ENCODE measurements at regions not wholly inside any gene's neighbourhood (a gene's known extent, or its start where the extent isn't known, plus 50 kb on each side); places are given as distances from the start of the nearest gene placed in this dataset.

DNA sequence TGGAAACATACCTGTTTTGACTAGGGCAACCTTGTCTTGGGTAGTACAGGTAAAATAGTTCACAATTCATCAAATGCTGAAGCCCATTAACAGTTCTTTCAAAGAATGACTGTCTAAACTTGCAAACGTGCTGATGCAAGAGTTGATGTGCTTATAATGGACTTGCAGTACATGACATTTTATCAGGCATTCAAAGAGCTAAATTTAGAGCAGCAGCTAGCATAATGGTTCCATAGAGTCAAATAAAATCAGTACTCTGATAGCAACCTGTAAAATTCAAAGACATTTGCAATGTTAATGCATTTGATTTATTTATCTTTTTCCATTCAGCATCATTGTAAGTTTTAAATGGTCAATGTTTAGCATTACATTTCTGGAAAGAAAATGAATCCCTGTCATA lies 979.7 kb upstream of the SLC10A2 start:
- Mint-ChIP-seq H3K36me3 (ENCODE audit: low read depth) (no peaks in the 10 kb centered on the region), H3K9me3 (peaks cover 31% of the 10 kb centered on the region), H3K27me3 (ENCODE audit: insufficient read depth) (no peaks in the 10 kb centered on the region), H3K4me3 (no peak overlapping the region), H3K4me1 (ENCODE audit: low read depth) (no peaks in the 10 kb centered on the region), H3K27ac (no peak overlapping the region)
- TF ChIP-seq CTCF (IDR thresholded peaks at IDR 0.05) = no peak
- DNase-seq = no peak

DNA sequence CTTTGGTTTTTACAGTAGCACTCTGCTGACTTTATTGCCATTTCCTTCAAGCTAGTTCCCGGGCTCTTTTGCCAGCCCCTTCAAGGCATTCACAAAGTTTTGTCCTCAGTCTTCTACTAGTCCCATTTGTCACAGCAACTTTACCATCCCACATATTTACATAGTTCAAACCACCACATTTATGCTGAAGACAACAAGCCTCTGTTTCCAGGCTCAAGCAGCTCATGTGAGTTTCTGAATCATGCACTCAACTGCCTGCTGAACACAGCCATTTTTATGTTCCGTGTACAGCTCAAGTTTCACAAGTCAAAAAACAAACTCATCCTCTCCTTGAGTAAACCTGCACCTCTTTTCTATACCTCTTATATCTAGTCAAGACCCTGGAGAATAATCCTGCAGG lies 977.0 kb upstream of the SLC10A2 start:
- H3K27ac Mint-ChIP-seq = no peak overlapping the region
- H3K9me3 Mint-ChIP-seq = peaks cover 39% of the 10 kb centered on the region
- no peak overlapping the region for H3K4me3 Mint-ChIP-seq
- DNase-seq = no peak
- no peaks in the 10 kb centered on the region for H3K4me1 Mint-ChIP-seq (ENCODE audit: low read depth)
- no peaks in the 10 kb centered on the region for H3K36me3 Mint-ChIP-seq (ENCODE audit: low read depth)
- H3K27me3 Mint-ChIP-seq (ENCODE audit: insufficient read depth) = no peaks in the 10 kb centered on the region
- TF ChIP-seq CTCF (IDR thresholded peaks at IDR 0.05) = no peak

DNA sequence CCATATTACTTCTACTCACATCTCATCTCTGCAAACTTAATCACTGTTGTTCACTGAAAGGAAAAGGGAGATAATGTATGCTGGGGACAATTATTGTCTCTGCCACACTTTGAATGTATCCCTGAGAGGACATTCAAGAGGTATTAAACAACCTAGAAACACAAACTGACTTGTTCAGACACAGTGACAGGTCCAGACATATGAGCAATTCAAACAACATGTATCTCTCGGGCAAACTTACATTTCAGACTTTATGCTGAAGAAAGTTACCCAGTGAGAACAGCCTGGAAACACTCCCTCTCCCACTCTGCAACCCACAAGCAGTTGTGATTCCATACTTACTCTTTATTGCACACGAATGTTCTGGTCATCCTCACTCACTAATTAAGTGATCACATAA lies 968.7 kb upstream of the SLC10A2 start:
- H3K27me3 Mint-ChIP-seq (ENCODE audit: insufficient read depth) = no peaks in the 10 kb centered on the region
- H3K36me3 Mint-ChIP-seq (ENCODE audit: low read depth) = no peaks in the 10 kb centered on the region
- no peak for TF ChIP-seq CTCF (IDR thresholded peaks at IDR 0.05)
- H3K27ac Mint-ChIP-seq = no peak overlapping the region
- no peak for DNase-seq
- H3K4me1 Mint-ChIP-seq (ENCODE audit: low read depth) = no peaks in the 10 kb centered on the region
- H3K4me3 Mint-ChIP-seq = no peak overlapping the region
- peaks cover 24% of the 10 kb centered on the region for H3K9me3 Mint-ChIP-seq

GRCh38 chr13:104025303-104025702 lies 959.1 kb upstream of the SLC10A2 start:
- Mint-ChIP-seq H3K27ac (no peak overlapping the region), H3K9me3 (peaks cover 23% of the 10 kb centered on the region), H3K4me3 (no peak overlapping the region), H3K36me3 (ENCODE audit: low read depth) (no peaks in the 10 kb centered on the region), H3K27me3 (ENCODE audit: insufficient read depth) (no peaks in the 10 kb centered on the region), H3K4me1 (ENCODE audit: low read depth) (no peaks in the 10 kb centered on the region)
- DNase-seq = no peak
- TF ChIP-seq CTCF (IDR thresholded peaks at IDR 0.05) = no peak

DNA sequence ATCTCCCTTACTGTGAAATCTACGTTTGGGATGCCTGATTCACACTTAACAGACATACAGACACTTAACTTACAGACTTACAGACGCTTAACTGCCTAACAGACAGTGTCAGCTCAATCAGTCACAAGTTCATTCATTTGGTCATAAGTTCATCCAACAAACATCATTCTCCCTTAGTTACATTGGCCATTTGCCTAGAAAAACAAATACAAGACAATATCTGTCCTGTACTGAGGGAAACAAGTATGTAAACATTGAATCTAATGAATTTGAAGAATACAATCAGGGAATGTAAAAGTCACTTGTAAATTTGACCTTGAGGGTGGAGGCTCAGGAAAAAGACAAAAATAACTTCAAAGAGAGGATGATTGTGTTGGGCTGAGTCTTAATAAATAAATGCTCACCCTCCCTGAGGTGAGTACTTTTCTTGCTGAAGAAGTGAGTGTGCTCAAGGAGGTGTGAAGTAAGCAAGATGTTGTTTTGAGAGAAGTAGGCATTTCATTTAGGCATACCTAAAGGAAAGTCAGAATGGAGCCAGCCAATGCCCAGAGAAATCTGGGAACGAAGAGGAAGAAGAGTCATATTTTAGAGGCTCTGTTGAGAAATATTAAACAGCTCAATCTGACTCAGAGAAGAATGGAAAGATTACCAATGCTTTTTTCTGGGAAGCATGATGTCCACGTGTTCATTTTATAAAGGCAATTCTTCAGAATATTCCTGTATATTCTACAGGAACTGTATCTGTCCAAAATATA lies 958.4 kb upstream of the SLC10A2 start:
- H3K36me3 Mint-ChIP-seq (ENCODE audit: low read depth) = no peaks in the 10 kb centered on the region
- H3K4me1 Mint-ChIP-seq (ENCODE audit: low read depth) = no peaks in the 10 kb centered on the region
- no peak overlapping the region for H3K27ac Mint-ChIP-seq
- peaks cover 23% of the 10 kb centered on the region for H3K9me3 Mint-ChIP-seq
- no peaks in the 10 kb centered on the region for H3K27me3 Mint-ChIP-seq (ENCODE audit: insufficient read depth)
- no peak for DNase-seq
- no peak for TF ChIP-seq CTCF (IDR thresholded peaks at IDR 0.05)
- no peak overlapping the region for H3K4me3 Mint-ChIP-seq
